ENCODE measurements at regions not wholly inside any gene's neighbourhood (a gene's known extent, or its start where the extent isn't known, plus 50 kb on each side); places are given as distances from the start of the nearest gene placed in this dataset.
"Not testable (repeated sequence)": the region's sequence is repeated elsewhere in the genome, so short reads cannot be mapped to it uniquely, and the experiment has no call there.

- H3K36me3 ChIP-seq (ENCODE audit: low read depth); ATAC-seq; DNase-seq; H3K4me1 ChIP-seq (ENCODE audit: low read depth); H3K4me3 ChIP-seq; H3K9me3 ChIP-seq; intact Hi-C loops (cut with DNase I, micrococcal nuclease): not testable (repeated sequence)
Observed at GRCh38 chr9:64813072-64813471, 471.9 kb downstream of the FOXD4L5 start.

GRCh38 chr9:64778667-64779066 is 506.3 kb downstream of the FOXD4L5 start:
- H3K9me3 ChIP-seq; DNase-seq; ATAC-seq; H3K36me3 ChIP-seq (ENCODE audit: low read depth); H3K4me3 ChIP-seq; H3K4me1 ChIP-seq (ENCODE audit: low read depth); intact Hi-C loops (cut with DNase I, micrococcal nuclease): not testable (repeated sequence)

DNA sequence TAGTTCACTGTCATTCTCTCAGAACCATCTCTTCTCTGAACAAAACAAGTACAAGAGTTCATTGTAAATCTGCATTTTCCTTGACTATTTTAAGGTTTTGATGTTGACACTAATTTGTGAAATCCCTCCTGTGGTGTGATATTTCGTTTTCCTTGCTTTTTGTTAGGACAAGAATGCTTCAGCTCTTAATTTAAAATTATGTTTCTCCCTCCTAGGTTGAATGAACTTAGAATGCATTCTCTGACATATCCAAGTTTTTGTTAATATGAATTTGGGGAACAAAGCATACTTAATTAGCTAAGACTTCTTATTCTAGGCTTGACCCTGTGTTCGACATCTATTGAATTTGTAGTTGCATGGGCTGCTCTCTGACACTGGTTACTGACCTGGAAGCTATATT is 508.7 kb downstream of the FOXD4L5 start:
- ATAC-seq; H3K4me1 ChIP-seq (ENCODE audit: low read depth); H3K9me3 ChIP-seq; H3K4me3 ChIP-seq; intact Hi-C loops (cut with DNase I, micrococcal nuclease); H3K36me3 ChIP-seq (ENCODE audit: low read depth); DNase-seq: not testable (repeated sequence)

DNA sequence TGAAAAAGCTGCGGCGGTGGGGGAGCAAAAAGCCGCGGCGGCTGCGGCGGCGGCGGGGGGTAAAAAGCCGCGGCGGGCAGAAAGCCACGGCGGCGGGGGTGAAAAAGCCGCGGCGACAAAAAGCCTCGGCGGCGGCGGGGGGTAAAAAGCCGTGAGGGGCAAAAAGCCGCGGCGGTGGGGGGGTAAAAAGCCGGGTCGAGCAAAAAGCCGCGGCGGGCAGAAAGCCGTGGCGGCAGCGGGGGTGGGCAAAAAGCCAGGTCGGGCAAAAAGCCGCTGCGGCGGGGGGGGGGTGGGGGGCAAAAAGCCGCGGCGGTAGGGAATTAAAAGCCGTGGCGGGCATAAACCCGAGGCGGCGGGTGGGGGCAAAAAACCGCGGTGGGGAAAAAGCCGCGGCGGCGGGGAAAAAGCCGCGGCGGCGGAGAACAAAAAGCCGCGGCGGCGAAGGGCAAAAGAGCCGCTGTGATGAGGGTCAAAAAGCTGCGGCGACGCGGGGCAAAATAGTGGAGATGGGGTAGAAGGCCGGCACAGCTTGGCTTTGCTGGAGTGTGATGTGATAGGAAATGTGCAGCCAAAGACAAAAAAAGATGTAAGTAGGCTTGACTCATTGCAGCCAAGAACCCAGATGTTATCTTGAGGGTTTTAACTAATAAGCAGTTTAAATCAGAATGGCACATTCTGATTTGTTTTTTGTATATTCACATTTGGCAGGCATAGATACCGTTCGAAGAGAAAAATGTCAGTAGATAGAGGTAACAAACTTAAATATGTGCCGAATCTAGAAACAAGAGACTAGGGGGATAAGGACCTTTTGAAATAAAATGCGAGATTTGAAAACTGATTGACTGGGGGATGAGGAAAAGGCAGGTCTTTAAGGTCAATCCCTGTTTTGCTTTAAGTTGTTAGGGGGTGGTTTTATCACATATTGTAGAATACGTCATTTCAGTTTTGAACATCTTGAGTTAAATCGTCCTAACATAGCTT is 509.9 kb downstream of the FOXD4L5 start:
- intact Hi-C loops (cut with DNase I, micrococcal nuclease); H3K9me3 ChIP-seq; H3K36me3 ChIP-seq (ENCODE audit: low read depth); H3K4me1 ChIP-seq (ENCODE audit: low read depth); H3K4me3 ChIP-seq: not testable (repeated sequence)
- peak; percentile 17 for ATAC-seq
- peak; percentile 5 to 58 (median 49) for DNase-seq

DNA sequence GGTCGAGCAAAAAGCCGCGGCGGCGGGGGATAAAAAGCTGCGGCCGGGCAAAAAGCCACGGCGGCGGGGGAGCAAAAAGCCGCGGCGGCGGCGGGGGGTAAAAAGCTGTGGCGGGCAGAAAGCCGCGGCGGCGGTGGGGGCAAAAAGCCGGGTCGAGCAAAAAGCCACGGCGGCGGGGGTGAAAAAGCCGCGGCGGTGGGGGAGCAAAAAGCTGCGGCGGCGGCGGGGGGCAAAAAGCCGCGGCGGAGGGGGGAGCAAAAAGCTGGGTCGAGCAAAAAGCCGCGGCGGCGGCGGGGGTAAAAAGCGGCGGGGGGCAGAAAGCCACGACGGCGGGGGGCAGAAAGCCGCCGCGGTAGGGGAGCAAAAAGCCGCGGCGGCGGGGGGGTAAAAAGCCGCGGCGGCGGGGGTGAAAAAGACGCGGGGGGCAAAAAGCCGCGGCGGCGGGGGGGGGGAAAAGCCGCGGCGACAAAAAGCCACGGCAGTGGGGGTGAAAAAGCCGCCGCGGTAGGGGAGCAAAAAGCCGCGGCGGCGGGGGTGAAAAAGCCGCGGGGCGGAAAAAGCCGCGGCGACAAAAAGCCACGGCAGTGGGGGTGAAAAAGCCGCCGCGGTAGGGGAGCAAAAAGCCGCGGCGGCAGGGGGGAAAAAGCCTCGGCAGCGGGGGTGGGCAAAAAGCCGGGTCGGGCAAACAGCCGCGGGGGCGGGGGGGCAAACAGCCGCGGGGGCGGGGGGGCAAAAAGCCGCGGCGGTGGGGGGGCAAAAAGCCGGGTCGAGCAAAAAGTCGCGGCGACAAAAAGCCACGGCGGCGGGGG is 510.8 kb downstream of the FOXD4L5 start:
- H3K9me3 ChIP-seq; intact Hi-C loops (cut with DNase I, micrococcal nuclease); H3K4me1 ChIP-seq (ENCODE audit: low read depth); H3K36me3 ChIP-seq (ENCODE audit: low read depth); H3K4me3 ChIP-seq; ATAC-seq: not testable (repeated sequence)
- DNase-seq, result peak in 1 of 3 donors; percentile 10

DNA sequence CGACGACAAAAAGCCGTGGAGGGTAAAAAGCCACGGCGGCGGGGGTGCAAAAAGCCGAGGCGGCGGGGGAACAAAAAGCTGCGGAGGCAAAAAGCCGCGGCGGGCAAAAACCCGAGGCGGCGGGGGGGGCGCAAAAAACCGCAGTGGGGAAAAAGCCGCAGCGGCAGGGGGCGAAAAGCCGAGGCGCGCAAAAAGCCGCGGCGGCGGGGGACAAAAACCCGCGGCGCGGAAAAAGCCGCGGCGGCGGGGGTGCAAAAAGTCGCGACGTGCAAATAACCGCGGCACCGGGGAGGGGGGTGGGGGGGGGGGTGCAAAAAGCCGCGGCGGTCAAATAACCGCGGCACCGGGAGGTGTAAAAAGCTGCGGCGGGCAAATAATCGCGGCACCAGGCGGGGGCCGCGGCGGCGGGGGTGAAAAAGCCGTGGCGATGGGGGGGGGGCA is 511.5 kb downstream of the FOXD4L5 start:
- DNase-seq (peak; percentile 5 to 42 (median 32)), ATAC-seq (no peak)
- H3K36me3 ChIP-seq (ENCODE audit: low read depth), result no peaks in the 10 kb centered on the region

DNA sequence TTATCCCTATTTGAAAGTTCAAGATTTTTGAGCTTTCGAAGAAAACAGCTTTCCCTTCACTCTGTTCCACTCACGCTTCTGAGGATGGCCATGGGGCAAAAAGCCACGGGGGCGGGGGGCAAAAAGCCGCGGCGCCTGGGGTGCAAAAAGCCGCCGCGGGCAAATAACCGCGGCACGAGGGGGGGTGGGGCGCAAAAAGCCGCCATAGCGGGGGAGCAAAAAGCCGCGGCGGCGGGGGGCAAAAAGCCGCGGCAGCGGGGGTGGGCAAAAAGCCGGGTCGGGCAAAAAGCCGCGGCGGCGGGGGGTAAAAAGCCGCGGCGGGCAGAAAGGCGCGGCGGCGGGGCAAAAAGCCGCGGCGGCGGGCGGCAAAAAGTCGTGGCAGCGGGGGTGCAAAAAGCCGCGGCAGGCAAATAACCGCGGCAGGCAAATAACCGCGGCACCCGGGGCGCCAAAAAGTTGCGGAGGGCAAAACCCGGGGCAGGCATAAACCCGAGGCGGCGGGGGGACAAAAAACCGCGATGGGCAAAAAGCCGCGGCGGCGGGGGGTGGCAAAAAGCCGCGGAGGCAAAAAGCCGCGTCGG is 512.2 kb downstream of the FOXD4L5 start:
- peak in 2 of 3 donors; percentile 13 to 19 for DNase-seq
- H3K4me1 ChIP-seq (ENCODE audit: low read depth); ATAC-seq; H3K4me3 ChIP-seq; intact Hi-C loops (cut with DNase I, micrococcal nuclease); H3K9me3 ChIP-seq; H3K36me3 ChIP-seq (ENCODE audit: low read depth): not testable (repeated sequence)

More for the DNA sequence above, 511.5 kb downstream of the FOXD4L5 start:
- intact Hi-C loops (cut with DNase I, micrococcal nuclease), result no loop called here
- Histone ChIP-seq H3K4me1 (ENCODE audit: low read depth) (no peaks in the 10 kb centered on the region), H3K9me3 (no peaks in the 10 kb centered on the region), H3K4me3 (no peak overlapping the region)
- TF ChIP-seq CTCF (IDR thresholded peaks at IDR 0.05), result no peak

DNA sequence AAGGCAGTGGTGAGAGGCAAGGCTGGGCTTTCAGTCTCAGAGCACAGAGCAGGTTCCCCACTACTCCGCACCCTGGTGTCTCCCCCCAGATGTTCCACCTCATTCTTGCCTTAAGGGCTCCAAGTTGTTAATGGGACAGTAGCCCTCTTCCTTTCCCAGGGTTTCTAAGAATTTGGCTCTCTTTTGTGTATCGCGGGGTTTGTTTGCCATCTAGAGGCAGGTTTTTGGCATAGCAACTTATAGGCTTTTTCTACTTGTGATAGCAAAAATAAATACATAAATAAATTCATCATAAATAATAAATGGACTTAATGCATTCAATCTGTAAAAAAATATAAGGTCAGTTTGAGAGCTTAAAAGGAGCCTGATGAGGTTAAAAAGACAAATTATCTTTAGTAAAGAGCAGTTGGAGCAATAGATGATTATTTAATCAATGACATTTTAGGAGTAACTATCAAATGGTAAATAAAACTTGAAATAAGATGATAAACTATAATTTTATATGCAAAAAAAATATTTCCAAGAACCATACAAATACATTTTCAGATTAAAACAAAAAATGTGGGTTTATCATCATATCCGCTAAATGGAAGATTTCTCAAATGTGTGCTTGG is 512.8 kb downstream of the FOXD4L5 start:
- H3K4me1 ChIP-seq (ENCODE audit: low read depth); DNase-seq; ATAC-seq; H3K9me3 ChIP-seq; intact Hi-C loops (cut with DNase I, micrococcal nuclease); H3K36me3 ChIP-seq (ENCODE audit: low read depth); H3K4me3 ChIP-seq: not testable (repeated sequence)
